ENCODE measurements at regions not wholly inside any gene's neighbourhood (a gene's known extent, or its start where the extent isn't known, plus 50 kb on each side); places are given as distances from the start of the nearest gene placed in this dataset.

- no peak overlapping the region for H3K4me3 ChIP-seq (ENCODE audit: low read depth, low read length)
- DNase-seq (ENCODE audit: low read depth), result peak; percentile 40
- TF ChIP-seq POLR2A (IDR thresholded peaks at IDR 0.05; ENCODE audit: extremely low read depth, insufficient read length), result no peak
- TF ChIP-seq MAX (IDR thresholded peaks at IDR 0.05; ENCODE audit: low read depth, low read length), result no peak
- no peak for TF ChIP-seq MYC (IDR thresholded peaks at IDR 0.05; ENCODE audit: low read depth, low read length)
These were observed 169.5 kb downstream of the VEGFA start for GRCh38 chr6:43939281-43940070.

GRCh38 chr6:43938178-43939105, 168.4 kb downstream of the VEGFA start:
- DNase-seq (ENCODE audit: low read depth), result no peak
- TF ChIP-seq MYC (IDR thresholded peaks at IDR 0.05; ENCODE audit: low read depth, low read length) (no peak), CTCF (IDR thresholded peaks at IDR 0.05; ENCODE audit: low read depth, low read length) (no peak), MAX (IDR thresholded peaks at IDR 0.05; ENCODE audit: low read depth, low read length) (no peak)
- H3K4me3 ChIP-seq (ENCODE audit: low read depth, low read length), result no peak overlapping the region

- TF ChIP-seq MYC (IDR thresholded peaks at IDR 0.05; ENCODE audit: low read depth, low read length) (no peak), MAX (IDR thresholded peaks at IDR 0.05; ENCODE audit: low read depth, low read length) (no peak), CTCF (IDR thresholded peaks at IDR 0.05; ENCODE audit: low read depth, low read length) (no peak), POLR2A (IDR thresholded peaks at IDR 0.05; ENCODE audit: extremely low read depth, insufficient read length) (no peak)
- no peak for DNase-seq (ENCODE audit: low read depth)
- no peak overlapping the region for H3K4me3 ChIP-seq (ENCODE audit: low read depth, low read length)
These were observed 167.5 kb downstream of the VEGFA start for GRCh38 chr6:43937236-43938177.

GRCh38 chr6:43936476-43936875, 166.5 kb downstream of the VEGFA start:
- no peak overlapping the region for H3K4me3 ChIP-seq (ENCODE audit: low read depth, low read length)
- DNase-seq (ENCODE audit: low read depth), result no peak
- TF ChIP-seq MYC (IDR thresholded peaks at IDR 0.05; ENCODE audit: low read depth, low read length) (no peak), MAX (IDR thresholded peaks at IDR 0.05; ENCODE audit: low read depth, low read length) (no peak), CTCF (IDR thresholded peaks at IDR 0.05; ENCODE audit: low read depth, low read length) (no peak), POLR2A (IDR thresholded peaks at IDR 0.05; ENCODE audit: extremely low read depth, insufficient read length) (no peak)

GRCh38 chr6:43935921-43936439, 166.0 kb downstream of the VEGFA start:
- no peak for DNase-seq (ENCODE audit: low read depth)
- no peak for TF ChIP-seq POLR2A (IDR thresholded peaks at IDR 0.05; ENCODE audit: extremely low read depth, insufficient read length)
- TF ChIP-seq CTCF (IDR thresholded peaks at IDR 0.05; ENCODE audit: low read depth, low read length), result no peak
- no peak for TF ChIP-seq MYC (IDR thresholded peaks at IDR 0.05; ENCODE audit: low read depth, low read length)
- TF ChIP-seq MAX (IDR thresholded peaks at IDR 0.05; ENCODE audit: low read depth, low read length), result no peak

More at GRCh38 chr6:43935921-43936439, 166.0 kb downstream of the VEGFA start:
- no peak overlapping the region for H3K4me3 ChIP-seq (ENCODE audit: low read depth, low read length)

Data from NB4 (cell line).